ENCODE measurements at regions not wholly inside any gene's neighbourhood (a gene's known extent, or its start where the extent isn't known, plus 50 kb on each side); places are given as distances from the start of the nearest gene placed in this dataset.

DNA sequence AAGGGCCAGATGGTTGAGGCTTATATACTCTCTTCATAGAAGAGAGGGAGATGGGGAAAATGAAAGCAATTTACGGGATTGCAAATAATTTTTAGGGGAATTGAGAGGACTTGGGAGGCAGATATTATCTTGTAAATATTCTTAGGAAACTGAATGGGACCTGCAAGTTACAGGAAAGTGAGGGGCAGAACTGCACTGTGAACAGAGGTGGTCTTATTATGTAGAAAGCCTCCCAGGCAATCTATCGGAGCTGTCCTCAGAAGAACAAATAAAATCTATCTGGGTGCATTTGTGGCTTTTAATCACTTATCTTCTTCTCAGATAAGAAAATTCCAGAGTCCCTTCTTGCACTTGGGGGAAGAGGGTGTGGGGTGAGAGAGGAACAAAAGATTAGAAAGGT, 223.5 kb downstream of the RHOU start:
- TF ChIP-seq CTCF (IDR thresholded peaks at IDR 0.05) = no peak
- no peak for TF ChIP-seq POLR2A (IDR thresholded peaks at IDR 0.05)
